Prostate gland (tissue), 2 donors: ENCODE measurements at regions not wholly inside any gene's neighbourhood (a gene's known extent, or its start where the extent isn't known, plus 50 kb on each side); places are given as distances from the start of the nearest gene placed in this dataset.

Experiments
- POLR2A ChIP-seq: fragments of 450-650 bp; IDR thresholded peaks from one replicate; pipeline ENCODE4 v1.6.1; 2016; ENCODE audit warnings: antibody characterized with exemption, mild to moderate bottlenecking
- TF ChIP-seq, protein P1 (sequence below), 4 experiments: fragments of 200-600 bp in 2 of 4; fragments of 450-650 bp in 2 of 4; sonication (generic) in 2 of 4; IDR thresholded peaks; 1 replicate in 3 of 4; 2 replicates in 1 of 4; pipeline ENCODE4 v1.5.1; 2016 to 2019; ENCODE audit warnings: antibody characterized with exemption in 4 of 4, mild to moderate bottlenecking in 2 of 4, moderate library complexity in 2 of 4

DNA sequence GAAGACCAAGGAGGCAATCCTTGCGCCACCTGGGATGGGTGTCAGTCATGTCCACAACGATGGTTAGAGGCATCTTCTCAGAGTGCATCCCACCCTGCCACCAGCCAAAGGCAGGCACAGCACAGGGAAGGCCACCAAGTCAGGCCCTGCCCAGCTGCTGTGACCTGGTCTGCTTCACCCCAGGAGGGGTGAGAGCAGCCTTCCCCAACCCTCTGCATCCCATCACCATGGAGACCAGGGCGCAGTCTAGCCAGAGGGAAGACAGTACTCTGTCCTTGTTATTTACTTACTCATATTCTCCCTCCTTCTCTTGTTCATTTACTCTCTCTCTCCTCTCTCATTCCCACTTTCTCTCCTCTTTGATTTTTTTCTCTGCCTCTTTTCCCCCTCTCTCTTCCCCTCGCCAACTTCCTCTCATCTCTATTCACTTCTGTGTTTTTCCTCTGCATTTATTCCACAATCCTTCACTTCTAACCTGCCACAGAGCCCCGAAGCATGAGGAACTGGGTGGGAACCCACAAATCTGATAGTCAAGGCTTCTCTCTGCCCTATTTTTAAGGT is 749.4 kb downstream of the UQCRFS1 start:
- TF ChIP-seq, protein P1, sequence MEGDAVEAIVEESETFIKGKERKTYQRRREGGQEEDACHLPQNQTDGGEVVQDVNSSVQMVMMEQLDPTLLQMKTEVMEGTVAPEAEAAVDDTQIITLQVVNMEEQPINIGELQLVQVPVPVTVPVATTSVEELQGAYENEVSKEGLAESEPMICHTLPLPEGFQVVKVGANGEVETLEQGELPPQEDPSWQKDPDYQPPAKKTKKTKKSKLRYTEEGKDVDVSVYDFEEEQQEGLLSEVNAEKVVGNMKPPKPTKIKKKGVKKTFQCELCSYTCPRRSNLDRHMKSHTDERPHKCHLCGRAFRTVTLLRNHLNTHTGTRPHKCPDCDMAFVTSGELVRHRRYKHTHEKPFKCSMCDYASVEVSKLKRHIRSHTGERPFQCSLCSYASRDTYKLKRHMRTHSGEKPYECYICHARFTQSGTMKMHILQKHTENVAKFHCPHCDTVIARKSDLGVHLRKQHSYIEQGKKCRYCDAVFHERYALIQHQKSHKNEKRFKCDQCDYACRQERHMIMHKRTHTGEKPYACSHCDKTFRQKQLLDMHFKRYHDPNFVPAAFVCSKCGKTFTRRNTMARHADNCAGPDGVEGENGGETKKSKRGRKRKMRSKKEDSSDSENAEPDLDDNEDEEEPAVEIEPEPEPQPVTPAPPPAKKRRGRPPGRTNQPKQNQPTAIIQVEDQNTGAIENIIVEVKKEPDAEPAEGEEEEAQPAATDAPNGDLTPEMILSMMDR (IDR thresholded peaks at IDR 0.05) = no peak
- TF ChIP-seq POLR2A = no peak
